HG02840 (cell line): ENCODE measurements at regions not wholly inside any gene's neighbourhood (a gene's known extent, or its start where the extent isn't known, plus 50 kb on each side); places are given as distances from the start of the nearest gene placed in this dataset.

Source experiments
- ATAC-seq: cut with Tn5 transposase; IDR thresholded peaks from one replicate; pipeline ENCODE4 v1.9.1; 2021; ENCODE audit warnings: mild to moderate bottlenecking, moderate library complexity, moderate number of reproducible peaks; ENCODE audit not compliant: unreplicated experiment, low FRiP score

DNA sequence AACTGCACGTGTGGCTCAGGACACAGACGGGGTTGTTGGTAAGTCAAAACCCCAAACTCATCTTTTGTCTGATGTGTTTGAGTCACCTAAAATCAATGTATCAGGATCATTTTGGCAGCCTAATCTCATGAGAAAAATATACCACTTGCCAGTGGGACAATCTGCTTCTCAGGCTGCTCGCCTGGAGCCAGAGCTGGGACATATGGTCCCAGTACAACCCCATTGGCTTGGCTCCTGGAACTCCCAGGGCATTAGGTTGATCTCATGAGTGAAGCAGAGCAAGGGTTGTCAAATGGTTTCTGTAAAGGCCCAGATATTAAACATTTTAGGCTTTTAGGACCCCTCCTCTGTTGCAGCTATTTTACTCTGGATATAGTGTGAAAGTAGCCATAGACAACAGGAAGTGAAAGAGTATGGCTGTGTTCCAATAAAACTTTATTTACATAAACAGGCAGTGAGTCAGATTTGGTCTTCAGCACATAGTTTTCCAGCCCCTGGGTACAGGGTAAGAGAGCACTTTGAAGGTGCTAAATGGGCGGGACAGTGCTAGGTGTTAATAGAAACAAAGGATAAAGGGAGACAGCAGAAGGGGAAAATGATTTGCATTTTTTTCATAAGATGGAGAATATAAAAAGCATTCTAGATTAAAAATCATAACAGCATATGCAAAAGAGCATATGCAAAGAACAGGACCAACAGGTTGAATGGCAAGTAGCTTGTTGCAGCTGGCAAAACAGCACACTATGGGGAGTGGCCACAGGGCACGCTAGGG, 290.8 kb downstream of the KCNS3 start:
- ATAC-seq = no peak

DNA sequence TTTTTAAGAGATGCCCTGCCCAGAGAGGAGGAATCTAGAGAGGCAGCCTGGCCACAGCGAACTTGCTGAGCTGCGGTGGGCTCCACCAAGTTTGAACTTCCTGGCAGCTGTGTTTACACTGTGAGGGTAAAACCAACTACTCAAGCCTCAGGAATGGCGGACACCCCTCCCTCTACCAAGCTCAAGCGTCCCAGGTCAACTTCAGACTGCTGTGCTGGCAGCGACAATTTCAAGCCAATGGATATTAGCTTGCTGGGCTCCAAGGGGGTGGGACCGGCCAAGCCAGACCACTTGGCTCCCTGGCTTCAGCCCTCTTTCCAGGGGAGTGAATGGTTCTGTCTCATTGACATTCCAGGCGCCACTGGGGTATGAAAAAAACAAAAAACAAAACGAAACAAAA, 289.4 kb downstream of the KCNS3 start:
- no peak for ATAC-seq

DNA sequence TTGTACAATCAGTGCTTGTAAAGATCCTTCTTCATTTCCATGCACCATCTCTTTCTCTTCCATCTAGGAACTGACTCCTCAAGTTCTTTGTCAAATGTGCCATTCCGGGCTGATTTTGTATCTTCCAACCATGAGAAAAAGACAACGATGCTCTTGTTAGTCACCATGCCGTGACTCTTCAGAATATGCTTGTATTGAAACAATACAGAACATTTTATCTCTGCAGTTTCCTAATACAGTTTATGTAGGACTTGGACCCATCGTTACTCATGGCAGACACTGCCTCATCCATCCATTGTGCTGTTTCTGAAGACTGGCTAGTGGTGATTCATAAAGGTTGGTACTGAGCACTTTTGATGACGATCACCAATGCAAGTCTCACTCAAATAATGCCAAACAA, 283.2 kb downstream of the KCNS3 start:
- ATAC-seq = no peak

DNA sequence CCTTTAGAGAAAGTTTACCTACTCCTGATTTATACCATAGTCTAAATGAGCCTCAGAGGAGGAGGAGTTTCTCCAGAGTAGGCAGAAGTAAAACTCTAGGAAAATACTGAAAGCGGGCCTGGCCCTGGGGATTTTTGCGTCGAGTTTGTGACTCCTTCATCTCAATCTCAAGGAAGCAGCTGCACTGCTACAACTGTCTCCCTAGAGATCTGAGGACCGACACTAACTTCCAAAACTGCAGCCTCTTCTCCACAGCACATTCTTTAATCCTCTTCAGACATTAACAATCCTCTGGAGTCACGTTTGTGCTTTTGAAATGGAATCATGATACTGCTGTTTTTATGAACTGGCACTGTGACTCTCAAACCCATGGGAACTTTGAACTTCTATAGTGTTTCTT, 281.4 kb downstream of the KCNS3 start:
- no peak for ATAC-seq

DNA sequence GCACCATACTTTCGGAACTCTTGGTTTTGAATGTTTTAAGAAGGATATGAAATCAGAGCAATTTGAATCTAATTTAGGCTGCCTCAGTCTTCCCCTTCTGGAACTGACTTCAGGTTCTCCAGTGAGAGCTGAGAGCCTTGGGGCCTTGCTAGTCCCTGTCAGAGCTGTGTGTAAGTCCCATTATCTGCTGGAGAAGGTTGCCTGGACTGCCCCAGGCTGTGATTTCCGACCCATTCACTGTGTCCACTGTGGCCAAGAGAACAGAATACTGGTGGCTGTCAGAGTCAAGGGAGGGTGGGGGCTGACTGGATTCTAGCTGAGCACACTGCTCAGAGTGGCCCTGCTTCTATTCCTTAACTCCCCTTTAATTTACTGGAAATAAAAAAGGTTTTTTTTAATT, 278.0 kb downstream of the KCNS3 start:
- no peak for ATAC-seq

DNA sequence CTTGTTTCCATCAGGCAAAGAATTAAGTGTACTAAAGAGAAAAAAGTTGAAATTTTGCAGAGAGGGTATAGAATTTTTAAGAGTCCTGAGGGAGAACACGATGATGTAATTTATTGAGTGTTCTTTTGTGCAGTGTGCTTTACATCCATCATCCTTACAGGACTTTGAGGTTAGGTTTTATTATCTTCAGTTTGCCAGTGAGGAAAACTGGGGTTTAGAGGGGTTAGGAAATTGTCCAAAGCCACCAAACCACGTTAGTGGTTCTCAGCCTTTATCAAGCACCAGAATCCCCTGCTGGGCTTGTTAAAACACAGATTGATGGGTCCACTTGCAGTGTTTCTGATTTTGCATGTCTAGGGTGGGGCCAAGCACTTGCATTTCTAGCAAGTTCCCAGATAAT, 277.5 kb downstream of the KCNS3 start:
- no peak for ATAC-seq

DNA sequence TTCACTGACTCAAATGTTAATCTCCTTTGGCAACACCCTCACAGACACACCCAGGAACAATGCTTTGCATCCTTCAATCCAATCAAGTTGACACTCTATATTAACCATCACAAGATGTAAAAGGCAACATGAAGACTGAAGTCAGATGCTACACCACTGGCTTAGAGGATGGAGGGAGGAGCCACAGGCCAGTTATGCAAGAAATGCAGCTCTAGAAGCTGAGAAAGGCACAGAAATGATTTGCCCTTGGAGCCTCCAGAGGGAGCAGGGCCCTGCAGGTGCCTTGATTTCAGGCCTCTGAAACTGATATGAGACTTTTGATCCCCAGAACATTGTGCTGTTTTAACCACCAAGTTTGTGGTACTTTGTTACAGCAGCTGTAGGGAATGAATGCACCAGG, 276.3 kb downstream of the KCNS3 start:
- ATAC-seq = no peak

DNA sequence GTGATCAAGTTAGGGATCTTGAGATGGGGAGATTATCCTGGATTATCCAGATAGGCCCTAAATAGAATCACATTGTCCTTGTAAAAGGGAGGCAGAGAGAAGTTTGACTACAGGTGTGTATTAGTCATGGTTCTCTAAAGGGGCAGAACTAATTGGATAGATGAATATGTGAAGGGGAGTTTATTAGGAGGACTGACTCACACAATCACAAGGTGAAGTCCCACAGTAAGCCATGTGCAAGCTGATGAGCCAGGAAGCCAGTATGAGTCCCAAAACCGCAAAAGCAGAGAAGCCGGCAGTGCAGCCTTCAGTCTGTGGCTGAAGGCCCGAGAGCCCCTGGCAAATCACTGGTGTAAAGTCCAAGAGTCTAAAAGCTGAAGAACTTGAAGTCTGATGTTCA, 275.8 kb downstream of the KCNS3 start:
- no peak for ATAC-seq

DNA sequence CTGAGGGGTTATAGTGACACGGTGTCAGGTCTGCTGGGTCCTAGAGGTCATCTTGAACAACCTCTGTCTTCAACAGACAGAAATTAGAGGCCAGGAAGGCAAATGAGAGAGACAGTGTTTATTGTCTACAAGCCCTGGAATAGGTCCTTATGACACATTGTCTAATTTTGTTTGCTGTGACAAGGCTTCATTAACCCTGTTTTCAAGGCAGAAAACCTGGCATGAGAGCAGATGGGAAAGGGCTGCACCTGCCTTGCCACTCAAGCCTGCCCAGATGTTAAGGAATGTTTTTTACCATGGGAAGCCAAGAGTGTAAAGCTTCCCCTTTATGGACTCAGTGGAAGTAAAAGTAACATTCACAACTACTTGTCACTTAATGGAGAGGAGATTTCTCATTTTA, 275.3 kb downstream of the KCNS3 start:
- no peak for ATAC-seq

DNA sequence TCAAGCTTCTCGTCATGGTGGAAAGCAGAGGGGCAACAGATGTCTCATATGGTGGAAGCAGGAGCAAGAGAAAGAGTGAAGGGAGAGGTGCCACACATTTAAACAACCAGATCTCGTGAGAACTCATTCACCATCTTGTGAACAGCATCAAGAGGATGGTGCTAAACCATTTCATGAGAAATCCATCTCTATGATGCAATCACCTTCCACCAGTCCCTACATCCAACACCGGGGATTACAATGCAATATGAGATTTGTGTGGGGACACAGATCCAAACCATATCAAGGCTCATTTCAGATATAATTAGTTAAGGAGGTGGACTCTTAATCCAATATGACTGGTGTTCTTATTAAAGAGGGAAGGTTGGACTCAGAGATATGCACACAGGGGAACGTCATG, 272.8 kb downstream of the KCNS3 start:
- ATAC-seq = no peak

DNA sequence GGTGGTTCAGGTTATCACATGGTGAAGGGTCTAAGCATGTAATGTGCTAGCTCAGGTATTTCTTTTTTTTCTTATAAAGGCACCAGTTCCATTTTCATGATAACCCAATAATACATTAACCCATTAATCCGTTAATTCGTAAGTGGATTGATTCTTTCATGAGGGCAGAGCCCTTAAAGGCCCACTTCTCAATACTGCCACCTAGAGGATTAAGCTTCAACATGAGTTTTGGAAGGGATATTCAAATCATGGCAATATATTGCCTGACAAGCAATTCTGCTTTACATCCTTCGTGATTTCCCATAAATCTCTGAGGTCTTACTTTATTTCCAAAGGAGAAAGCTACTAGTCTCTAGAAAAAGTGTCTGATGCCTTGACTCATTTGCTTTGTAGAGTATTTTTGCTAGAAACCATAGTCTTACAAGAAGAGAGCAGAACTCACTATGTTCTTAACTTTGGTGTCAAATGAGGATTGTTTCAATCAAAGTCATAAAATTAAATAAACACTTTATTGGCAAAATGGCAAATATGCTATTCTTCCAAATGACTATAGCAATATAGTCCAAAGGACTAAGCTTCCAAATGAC, 271.3 kb downstream of the KCNS3 start:
- no peak for ATAC-seq

DNA sequence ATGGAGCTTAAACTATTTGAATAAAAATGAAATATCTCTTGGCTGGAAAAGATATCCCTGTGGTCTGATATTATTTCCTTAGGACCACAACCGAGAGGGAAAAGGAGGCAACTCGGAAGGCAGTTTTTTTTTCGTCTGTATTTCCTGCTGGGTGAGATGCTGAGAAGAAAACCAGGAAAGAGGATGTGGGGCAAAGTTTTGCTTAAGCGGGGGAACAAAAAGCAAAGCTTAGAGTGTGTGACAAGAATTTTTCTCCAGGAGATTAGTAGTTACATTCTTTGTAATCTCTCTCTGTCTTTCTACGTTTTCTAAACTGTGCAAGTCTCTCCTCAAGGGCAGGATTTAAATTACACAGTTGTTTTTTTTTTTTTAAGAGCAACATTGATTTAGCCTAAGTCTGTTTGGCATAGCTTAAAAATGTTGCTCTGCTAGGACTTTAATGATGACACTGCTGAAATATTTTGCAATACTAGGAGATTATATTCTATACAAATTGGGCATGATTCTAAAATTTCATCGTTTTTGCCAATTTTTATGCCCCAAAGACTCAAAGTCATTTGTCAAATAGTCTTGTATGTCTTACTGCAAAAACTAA, 258.5 kb downstream of the KCNS3 start:
- ATAC-seq = no peak

DNA sequence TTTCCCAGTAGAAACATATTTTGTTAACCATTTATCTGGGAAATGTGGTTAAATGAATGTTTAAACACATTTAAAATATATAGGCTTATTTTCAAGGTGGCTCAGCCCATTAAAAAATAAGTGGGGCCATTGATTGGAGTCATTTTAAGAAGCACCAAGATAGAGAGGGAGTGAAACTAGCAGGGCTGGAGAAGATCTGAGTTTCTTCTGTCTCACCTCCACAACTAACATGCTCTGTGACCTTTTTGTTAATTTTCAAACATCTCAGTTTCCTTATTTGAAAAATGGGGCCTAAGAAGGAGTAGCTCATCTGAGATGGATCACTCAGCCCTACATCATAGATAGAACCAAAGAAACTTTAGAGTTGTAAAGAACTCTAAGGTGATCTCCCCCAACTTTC, 254.8 kb downstream of the KCNS3 start:
- ATAC-seq = no peak

DNA sequence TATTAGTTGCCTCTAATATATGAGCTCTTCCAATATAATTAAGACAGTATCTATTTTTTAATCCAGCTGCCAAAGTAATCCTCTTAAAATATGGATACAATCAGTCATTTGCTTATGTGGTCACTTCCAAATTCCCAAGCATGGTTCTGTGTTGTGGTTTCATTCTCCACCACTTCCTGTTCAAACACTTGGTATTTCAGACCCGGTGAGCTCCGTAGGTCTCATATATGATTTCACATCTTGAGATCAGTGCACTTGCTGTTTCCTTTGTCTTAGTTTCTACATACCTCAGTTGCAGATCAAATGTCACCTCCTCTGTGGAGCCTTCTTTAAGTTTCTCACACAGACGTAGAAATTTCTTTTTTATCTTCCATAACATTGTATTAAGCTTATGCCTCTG, 254.2 kb downstream of the KCNS3 start:
- ATAC-seq = no peak

DNA sequence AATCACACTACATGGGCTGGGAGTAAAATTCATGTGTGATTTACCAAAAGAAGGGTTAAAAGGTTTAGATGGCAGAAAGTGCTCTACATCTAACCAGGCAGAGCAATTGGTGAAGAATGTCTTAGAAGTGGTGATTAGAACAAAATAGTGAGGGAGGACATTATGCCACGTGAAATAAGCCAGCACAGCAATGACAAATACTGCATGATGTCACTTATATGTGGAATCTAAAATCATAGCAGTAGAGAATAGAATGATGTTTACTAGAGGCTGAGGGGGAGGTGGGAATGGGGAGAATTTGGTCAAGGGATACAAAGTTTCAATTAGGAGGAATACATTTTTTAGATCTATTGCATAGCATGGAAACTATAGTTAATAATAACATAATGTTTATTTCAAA, 253.3 kb downstream of the KCNS3 start:
- no peak for ATAC-seq

DNA sequence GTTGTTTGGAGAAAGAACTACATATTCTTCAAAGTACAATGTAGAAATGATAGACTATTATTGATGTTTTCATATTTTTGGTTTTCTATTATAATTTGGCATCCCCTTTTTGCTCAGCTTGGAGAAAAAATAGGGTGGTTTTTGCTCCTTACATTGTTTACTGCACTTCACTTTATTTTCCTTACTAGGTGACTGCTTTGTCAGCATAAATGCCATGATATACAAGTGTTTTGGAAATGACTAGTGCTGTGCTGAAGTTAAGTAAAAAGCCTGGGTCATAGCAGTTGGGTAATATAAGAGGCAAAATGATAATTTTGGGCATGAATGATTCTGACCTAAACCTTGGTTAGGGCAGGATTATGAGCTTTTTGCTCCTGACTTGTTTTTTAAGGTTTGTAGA, 250.9 kb downstream of the KCNS3 start:
- no peak for ATAC-seq

DNA sequence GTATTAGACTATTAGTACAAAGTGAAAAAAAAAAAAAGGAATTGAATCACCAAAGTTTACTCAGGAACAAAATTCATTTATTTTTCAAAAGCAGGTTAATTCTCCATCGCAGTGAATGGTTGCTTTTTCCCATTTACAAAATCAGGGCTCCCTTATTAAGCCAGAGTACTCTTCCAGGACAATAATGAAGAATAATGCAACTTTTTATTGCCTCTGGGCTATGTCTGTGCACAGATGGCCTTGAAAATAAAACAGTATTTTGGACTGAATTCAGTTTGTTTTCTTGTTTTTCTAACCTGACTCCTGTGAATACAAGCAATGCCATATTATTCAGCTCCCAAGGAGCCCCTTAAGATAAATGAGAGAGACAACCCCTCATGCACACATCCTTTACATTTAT, 246.8 kb downstream of the KCNS3 start:
- ATAC-seq = no peak

DNA sequence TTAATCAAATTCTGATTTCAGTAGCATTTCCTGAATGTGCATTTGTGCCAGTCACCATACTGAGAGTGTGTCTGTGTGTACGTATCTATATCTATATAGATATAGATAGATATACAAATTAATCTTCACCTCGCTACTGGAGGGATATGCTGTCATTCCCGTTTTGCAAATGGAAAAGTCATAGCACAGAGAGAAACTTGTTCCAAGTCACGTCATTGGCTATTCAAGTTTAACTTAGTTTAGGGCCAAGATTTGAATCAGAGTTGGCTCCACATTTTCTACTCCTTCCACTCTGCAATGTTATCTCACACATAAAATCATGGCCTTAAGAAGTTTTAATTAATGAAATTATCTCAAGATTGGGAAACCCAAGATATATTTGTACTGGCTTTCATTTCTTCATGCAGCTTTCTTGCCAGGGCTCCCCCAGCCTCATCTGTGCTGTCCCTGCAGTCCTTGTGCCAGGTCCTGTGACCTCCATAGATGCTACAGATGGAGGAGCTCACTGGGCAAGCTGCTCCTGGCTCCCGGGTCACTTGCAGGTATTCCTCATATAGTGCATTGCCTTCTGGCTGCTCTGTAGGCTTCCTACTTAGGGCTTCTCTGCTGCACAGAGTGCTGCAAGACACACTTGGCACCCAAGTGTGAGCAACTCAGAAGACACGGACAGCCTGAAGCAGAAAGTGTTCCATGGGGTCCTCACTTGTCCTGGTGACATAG, 245.8 kb downstream of the KCNS3 start:
- ATAC-seq = no peak

DNA sequence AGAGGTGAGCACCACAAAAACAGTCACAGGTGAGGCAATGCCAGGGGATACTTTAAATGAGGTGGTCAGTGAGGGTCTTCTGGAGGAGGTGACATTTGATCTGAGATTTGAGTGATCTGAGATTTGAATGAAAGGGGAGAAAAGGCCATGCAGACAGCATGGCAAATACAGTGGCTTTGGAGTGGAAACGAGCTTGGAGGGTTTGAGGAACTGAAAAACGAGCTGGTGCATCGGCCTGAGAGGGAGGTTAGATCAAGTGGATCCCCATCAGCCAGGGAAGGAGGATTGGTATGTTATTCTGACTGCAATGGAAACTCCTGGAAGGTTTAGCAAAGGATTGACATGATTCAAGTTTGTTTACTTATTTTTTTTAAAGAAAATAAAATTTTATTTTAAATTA, 245.1 kb downstream of the KCNS3 start:
- ATAC-seq = no peak

DNA sequence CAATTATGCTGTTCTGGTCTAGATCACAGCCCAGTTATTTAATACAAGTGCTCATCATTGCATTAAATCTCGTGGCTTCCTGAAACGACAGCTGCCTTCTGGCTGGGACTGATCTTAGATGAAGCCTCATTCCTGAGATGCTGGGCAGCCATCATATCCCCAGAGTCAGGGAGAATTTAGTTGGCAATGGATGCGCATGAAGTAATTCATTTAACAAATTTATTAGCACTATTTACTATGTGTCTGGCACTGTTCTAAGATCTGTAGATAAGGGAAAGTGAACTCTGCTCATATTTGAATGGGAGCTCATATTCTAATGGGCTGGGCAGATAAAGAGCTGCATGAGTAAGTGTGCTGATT, 244.7 kb downstream of the KCNS3 start:
- ATAC-seq = no peak

DNA sequence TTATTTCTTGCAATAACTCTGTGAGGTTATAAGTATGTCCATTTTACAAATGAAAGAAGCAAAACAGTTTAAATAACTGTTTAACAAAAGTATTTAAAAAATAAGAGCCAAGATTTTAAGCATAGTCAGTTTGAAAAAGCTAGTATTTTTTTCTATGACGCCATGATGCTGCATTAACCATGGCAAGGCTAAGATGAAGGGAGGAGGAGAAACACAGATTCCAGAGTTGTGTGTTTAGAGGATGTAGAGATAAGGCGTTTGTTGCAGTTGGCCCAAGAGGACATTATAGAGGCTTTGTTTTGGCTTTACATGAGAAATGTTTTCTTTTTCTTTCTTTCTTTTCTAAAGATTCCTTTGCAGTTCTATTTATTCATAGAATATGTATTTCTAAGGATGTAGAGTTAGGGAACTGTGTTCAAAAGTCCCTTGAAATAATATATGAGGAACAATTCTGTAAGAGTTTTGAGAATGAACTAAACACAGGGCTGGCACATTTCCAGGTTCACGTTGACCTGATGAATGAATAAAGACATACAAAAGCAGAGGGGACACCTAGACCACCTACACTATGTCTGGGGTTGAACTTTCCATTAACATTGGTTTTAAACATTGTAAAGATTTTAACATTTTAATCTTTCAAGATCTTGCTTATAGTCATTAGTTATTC, 244.2 kb downstream of the KCNS3 start:
- ATAC-seq = no peak
